ENCODE measurements at regions not wholly inside any gene's neighbourhood (a gene's known extent, or its start where the extent isn't known, plus 50 kb on each side); places are given as distances from the start of the nearest gene placed in this dataset.

DNA sequence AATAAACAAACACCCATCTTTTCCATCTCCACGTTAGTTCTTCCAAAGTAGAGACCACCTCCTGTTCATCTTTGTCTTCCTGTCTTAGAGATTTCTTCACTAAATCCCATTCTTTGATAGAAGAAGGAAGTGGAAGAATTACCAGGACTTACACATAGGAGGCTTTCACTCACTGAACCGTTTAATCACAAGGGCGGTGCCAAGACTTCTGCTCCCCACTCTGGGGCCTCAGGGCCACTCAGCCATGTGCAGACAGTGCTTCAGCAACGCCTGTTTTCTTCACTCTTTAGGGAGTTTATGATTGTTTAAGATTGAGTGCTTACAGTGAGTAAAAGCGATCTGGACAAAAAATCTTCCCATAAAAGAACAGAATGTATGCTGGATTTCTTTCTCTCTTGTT lies 63.9 kb upstream of the SORCS3 start:
- DNase-seq = no peak

DNA sequence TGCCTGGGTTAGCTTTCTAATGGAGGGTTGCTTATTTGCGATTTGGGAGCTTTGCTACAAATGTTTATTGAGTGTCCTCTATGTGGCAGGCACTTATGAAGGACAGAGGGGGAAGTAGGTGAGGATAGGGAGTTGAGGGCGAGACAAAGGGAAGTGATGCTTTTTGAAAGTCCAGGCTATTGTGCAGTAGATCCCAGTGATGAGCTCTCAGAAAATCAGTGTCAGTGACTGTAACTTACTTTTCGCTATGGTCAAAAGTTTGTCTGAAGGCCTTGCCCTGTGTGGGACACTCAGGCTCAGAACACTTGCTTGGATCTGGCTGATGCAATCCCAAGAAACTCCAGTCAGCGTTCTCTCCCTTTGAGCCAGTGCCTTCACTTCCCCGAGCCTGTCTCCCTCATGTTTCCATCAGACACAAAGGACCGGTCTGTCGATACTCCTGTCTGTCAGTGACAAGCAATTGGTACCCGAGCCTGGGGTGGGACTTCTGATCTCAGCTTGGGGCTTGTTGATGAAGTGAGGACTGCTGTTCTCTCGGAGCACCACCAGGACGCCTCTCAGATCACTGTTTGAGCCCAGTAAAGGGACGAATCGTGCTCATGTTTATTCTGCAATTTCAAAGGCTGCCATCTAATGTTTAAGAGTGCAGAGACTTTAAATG lies 63.1 kb upstream of the SORCS3 start:
- peak; percentile 73 for DNase-seq

DNA sequence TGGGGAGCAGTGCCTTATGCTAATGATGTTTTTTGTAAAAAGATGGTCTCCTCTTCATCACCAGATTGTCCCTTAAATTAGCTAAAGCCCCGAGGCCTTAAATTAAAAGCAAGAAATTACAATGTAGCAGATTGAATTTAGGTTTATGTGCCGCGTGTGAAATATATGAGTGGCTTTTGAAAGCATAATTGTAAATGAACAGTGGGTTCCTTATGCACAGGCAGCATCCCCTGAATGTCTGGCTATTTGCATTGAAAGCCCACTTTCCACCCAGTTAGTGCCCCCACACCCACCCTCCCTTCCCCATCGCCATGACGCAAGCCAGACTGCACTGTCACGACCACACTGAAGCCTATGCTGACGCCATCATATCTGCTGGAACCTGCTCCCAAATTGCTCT lies 62.4 kb upstream of the SORCS3 start:
- no peak for DNase-seq

DNA sequence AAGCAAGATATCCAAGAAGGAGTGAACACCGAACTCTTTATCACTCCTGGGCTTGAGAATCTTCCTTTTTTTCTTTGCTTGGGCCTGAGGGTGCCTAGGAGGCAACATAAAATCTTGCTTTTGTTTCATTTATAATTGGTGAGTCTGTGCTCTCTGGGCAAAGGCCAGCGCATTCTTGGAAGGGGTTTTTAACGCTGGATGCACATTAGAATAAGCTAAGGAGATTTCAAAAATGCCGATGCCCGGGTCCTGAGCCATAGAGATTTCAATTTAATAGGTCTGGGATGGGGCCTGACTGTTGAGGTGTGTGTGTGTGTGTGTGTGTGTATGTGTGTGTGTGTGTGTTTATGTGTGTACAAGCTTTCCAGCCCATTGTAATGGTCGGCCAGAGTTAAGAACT lies 62.0 kb upstream of the SORCS3 start:
- DNase-seq = no peak

DNA sequence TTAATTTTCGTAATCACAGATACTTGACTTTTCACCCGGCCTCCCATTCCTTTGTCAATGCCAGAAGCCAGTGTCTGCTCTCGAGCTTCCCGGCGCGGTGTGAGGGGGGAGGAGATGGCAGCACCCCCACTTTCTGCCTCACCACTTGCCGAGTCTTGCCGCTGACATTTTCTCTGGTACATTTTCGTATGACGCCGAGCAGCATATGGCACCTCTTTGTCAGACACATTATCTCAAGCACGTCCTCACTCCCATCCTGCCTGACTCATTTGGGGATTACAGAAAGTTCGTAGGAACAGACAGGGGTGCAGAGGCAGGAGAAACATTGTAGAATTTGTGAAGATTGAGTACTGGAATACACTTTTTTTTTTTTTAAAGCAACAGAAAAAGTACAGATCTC lies 60.8 kb upstream of the SORCS3 start:
- DNase-seq = peak; percentile 8

DNA sequence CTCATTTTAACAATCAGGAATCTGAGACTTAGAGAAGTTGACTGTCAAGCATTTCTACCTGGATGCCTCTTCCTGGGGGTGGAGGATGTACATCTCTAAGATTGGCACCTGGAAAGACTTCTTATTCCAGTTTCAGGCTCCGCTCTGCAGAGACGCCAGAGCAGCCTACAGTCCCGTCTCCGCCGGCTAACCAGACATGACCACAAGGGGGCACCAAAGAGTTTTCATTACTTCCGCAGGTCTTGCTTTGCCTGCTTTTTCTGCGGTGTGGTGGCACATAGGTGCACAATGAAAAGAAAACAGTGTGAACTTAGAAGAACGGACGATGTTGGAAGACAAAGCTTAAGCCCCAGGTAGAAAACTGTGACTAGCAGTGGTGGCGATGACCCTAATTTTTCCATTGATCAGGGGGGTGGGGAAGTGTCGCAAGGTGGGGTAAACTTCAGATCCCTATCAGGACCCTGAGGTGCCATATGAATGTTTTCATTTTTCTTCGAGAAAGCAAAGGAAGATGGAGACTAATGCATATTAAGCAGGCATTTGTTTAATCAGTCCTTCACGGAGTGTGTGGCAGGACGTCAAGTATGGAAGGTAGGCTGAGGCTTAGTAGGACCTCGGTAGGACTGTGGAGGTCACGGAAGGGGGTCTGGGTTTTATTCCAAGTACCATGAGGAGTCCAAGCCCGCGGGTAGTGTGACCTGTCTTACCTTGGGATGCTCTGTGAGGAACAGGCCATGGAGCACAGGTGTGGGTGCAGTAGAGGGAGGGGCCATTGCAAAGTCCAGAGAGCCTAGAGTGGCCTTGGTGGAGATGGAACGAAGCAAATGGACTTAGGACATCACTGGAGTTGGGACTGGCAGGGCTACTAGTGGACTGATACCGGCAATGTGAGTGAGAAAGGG lies 60.1 kb upstream of the SORCS3 start:
- DNase-seq = peak; percentile 67

DNA sequence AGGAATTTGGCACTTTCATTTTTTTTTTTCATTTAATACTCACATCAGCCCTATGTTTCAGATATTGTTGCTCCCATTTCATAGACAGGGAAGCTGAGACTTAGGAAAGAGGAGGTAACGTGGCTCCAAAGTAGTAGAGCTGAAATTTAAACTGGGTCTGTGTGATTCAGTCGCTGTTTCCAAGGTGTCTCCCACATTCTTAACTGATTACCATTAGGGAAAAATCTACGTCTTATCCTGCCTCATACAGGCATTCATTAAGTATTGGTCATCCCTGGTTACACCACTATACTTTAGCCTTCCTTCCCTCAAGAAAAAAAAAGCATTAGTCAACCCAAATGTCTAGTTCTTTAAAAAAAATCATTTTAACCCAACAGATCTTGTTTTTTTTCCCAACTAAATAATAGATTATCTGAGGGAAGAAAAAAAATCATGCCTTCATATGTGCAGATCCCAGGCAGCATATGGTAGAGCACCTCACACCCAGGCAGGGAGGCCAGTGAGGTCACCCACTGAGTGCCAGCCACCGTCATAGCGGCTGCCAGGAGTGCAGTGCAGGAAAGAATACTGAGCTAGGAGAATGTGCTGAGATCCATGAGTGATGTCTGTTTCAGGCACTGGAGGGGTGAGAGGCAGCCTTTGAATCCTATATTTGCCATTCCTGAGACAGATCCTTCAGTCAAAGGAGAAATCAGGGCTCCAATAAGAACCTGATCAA lies 59.0 kb upstream of the SORCS3 start:
- DNase-seq = peak; percentile 42

DNA sequence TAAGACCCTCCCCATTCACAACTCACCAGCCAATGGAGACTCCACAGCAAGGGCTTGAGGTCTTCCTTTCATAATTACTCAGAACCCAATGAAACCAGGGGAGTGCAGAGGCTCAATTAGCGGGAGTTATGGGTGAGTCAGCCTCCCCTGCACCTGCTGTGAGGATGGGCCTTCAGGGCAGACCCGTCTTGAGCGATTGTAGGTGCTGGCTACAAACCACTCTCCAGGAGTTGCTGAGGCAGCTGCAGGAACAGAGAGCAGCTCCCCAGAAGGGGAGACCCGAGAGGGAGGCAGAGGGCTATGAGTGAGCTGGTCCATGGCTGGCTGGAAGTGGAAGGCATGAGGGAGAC lies 58.5 kb upstream of the SORCS3 start:
- DNase-seq = no peak

DNA sequence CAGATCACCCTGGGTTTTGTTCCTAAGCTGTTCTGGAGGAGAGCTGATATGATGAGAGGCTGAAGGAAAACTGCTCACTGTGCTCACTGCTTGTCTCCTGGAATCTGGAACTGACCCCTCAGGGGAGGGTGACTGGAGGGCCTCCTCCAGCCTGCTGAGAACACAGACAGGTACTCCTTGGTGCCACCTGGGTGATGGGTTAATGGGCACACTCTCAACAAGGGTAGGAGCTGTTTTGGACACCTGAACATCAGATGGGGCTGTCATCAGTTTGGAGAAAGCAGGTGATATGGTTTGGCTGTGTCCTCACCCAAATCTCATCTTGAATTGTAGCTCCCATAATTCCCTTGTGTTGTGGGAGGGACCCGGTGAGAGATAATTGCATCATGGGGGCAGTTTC lies 58.1 kb upstream of the SORCS3 start:
- DNase-seq = no peak

DNA sequence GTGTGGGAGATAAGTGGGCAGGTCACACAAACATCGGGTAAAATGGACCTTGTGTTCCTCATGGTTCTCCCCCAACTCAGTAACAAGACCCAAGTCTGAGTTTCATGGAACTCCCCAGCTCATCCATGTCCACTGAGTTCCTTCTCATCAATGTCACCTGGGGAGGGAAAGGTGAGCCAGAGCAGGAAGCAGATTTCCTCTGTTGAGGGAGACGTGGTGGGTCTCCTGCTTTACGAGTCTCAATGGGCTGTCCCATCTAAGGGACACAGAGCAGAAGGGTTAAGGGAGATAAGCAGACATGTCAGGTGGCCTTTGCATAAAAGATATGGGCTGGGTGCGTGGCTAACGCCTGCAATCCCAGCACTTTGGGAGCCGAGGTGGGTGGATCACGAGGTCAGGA lies 56.5 kb upstream of the SORCS3 start:
- DNase-seq = no peak

DNA sequence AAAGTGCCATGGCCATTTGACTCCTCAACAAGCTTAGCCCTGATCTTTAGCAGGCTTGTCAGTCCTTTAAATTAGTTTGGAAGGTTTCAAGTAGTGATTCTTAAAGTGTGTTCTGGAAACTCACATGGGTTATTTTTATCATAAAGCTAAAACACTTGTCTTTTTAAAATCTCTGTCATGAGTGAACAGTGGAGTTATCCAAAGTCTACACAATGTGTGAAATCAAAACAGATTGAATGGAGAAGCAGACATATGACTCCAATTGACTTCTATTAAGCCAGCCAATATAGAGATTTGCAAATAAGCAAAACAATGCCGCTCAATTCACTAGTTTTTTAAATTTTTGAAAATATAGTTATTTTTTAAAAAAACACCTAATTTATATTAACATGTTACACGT lies 53.3 kb upstream of the SORCS3 start:
- no peak for DNase-seq

DNA sequence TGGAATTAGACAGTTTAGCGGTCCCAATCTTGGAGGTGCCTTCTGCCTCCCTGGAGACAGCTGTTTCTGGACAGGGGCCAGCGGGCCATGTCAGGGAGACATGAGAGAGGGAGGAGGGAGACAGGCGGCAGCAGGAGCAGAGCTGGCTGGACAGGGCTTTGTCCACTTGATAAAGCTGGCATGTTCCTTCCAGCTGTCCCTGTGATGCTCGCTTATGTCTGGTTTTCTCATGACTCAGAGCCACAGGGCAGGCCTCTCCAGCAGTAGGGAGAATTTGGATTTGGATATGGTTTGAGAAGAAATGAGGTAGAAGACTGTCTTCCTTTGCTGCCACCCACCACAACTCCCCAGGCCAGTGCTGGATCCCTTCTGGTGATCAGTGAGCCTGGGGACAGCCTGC lies 51.7 kb upstream of the SORCS3 start:
- peak; percentile 15 for DNase-seq

DNA sequence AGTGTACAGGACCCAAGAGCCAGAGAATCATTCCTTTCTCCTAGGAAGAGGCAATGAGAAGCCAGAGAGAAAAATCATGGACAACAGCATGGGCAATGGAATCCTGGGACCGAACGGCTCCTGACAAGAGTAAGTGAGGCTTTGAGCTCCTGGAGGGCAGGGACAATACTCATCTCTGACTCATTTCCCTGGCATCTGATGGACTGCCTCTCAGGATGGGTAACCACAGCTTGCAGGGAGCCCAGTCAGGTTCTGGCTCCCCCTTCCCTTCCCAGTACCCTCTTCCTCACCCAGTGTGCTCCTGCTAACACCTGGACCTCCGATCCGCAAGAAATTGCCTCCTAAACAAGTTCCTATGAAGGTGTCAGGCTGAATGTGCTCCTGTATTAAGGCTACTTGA lies 51.2 kb upstream of the SORCS3 start:
- peak; percentile 65 for DNase-seq
